K562 (cell line): ENCODE measurements at regions not wholly inside any gene's neighbourhood (a gene's known extent, or its start where the extent isn't known, plus 50 kb on each side); places are given as distances from the start of the nearest gene placed in this dataset.

Source experiments
- ATAC-seq: fragments of 200-7000 bp; cut with Tn5 transposase; 3 replicates; pipeline ENCODE4 v1.9.1; 2020; ENCODE audit warnings: moderate library complexity
- BruUV-seq: library from RNA; stranded (reverse); fragments of 400-500 nt; replicated peaks from 2 replicates; lab custom pipeline; 2021; lab: Mats Ljungman, UMichigan
- CTCF ChIA-PET: fragments of 300-600 bp; formaldehyde crosslinking; extraction: SDS; loops from one replicate; lab custom pipeline; 2021; ENCODE audit warnings: low intra/inter-chr PET ratio; lab: Yijun Ruan, JAX
- POLR2A ChIA-PET: fragments of 300-600, 350-650 bp; sonication (Branson Sonifier 250); formaldehyde crosslinking; extraction: SDS; loops from one replicate; lab custom pipeline; 2021; ENCODE audit warnings: antibody characterized with exemption, inconsistent platforms; lab: Yijun Ruan, JAX
- DNase-seq, 4 experiments: peaks; one replicate each; pipeline versions ENCODE4 v3.0.0 to v3.0.0-alpha.2; 2011 to 2018; ENCODE audit warnings: low spot score in 3 of 4, mixed read lengths in 3 of 4; ENCODE audit errors: extremely low read depth in 1 of 4
- FAIRE-seq: peaks from 2 replicates; lab custom pipeline; 2011; peaks lifted over from hg19 to GRCh38; lab: Jason Lieb, UNC
- H2AFZ ChIP-seq: 2 replicates; pipeline ENCODE4 v1.6.0; 2011; ENCODE audit warnings: low read depth, low read length, control low read depth, inconsistent platforms
- H3K27ac ChIP-seq: fragments of 200-600 bp; 3 replicates; pipeline ENCODE4 v1.8.0; 2011; ENCODE audit warnings: low read depth, mild to moderate bottlenecking, control low read depth, inconsistent platforms, low read length, moderate library complexity, mixed read lengths; ENCODE audit errors: extremely low read depth
- H3K27me3 ChIP-seq, 2 experiments: fragments of 300-600 bp in 1 of 2; 2 replicates in 1 of 2; 3 replicates in 1 of 2; pipeline versions ENCODE4 v1.6.0 to v1.8.0; 2011; ENCODE audit warnings: inconsistent platforms in 2 of 2, low read length in 2 of 2, mild to moderate bottlenecking in 1 of 2, mixed read lengths in 1 of 2, moderate library complexity in 1 of 2; ENCODE audit not compliant: control insufficient read depth in 2 of 2, insufficient read depth in 2 of 2
- H3K36me3 ChIP-seq: fragments of 300-600 bp; 3 replicates; pipeline ENCODE4 v1.8.0; 2011; ENCODE audit warnings: mild to moderate bottlenecking, low read length, inconsistent platforms; ENCODE audit not compliant: control insufficient read depth, insufficient read depth
- H3K4me1 ChIP-seq, 2 experiments: fragments of 200-600 bp in 1 of 2; replicated peaks in 1 of 2; 2 replicates in 1 of 2; 3 replicates in 1 of 2; pipeline versions ENCODE4 v1.5.1 to v1.8.0; 2011; ENCODE audit warnings: inconsistent platforms in 2 of 2, low read length in 2 of 2, mild to moderate bottlenecking in 1 of 2, mixed read lengths in 1 of 2, moderate library complexity in 1 of 2; ENCODE audit not compliant: control insufficient read depth in 2 of 2, insufficient read depth in 2 of 2
- H3K4me2 ChIP-seq: 2 replicates; pipeline ENCODE4 v1.6.1; 2011; ENCODE audit warnings: low read length, control low read depth, inconsistent platforms, mixed read lengths; ENCODE audit not compliant: insufficient read depth
- H3K4me3 ChIP-seq: fragments of 200-600 bp; sonication (generic), shearing (Covaris generic); 2 replicates; pipeline ENCODE4 v1.5.1; 2016; ENCODE audit warnings: control low read depth, inconsistent platforms
- H3K79me2 ChIP-seq: fragments of 200-600 bp; 3 replicates; pipeline ENCODE4 v1.8.0; 2011; ENCODE audit warnings: low read length, inconsistent platforms; ENCODE audit not compliant: control insufficient read depth, insufficient read depth
- H3K9ac ChIP-seq, 2 experiments: 2 replicates each; pipeline versions ENCODE4 v1.6.0 to v1.6.1; 2011; ENCODE audit warnings: low read depth in 2 of 2, low read length in 2 of 2, control low read depth in 1 of 2, inconsistent platforms in 1 of 2, mild to moderate bottlenecking in 1 of 2, mixed read lengths in 1 of 2; ENCODE audit not compliant: insufficient read depth in 1 of 2
- H3K9me1 ChIP-seq: one replicate; pipeline ENCODE4 v1.6.0; 2011; ENCODE audit warnings: inconsistent platforms, mild to moderate bottlenecking, low read length, moderate library complexity; ENCODE audit not compliant: control insufficient read depth, insufficient read depth
- H3K9me3 ChIP-seq: replicated peaks from 2 replicates; pipeline ENCODE4 v1.5.1; 2011; ENCODE audit warnings: low read depth, low read length, inconsistent platforms; ENCODE audit not compliant: control insufficient read depth, insufficient read depth
- H4K20me1 ChIP-seq: replicated peaks from 2 replicates; pipeline ENCODE4 v1.6.1; 2011; ENCODE audit warnings: low read length, inconsistent platforms, mixed read lengths; ENCODE audit not compliant: control insufficient read depth, insufficient read depth
- CBX5 ChIP-seq: IDR thresholded peaks from 2 replicates; pipeline ENCODE4 v1.6.1; 2014; ENCODE audit warnings: low read depth, borderline replicate concordance
- CXXC5 ChIP-seq: fragments of 250-450 bp; sonication (Bioruptor Pico); IDR thresholded peaks from 2 replicates; pipeline ENCODE4 v1.8.0; 2022; ENCODE audit warnings: inconsistent platforms, mild to moderate bottlenecking, moderate library complexity
- DDX20 ChIP-seq: fragments of 450-650 bp; IDR thresholded peaks from 2 replicates; pipeline ENCODE4 v1.6.1; 2016; ENCODE audit warnings: missing genetic modification characterization, low read depth, mild to moderate bottlenecking, missing compliant biosample characterization, moderate library complexity
- HNRNPL ChIP-seq: fragments of 200-400 bp; formaldehyde crosslinking; IDR thresholded peaks from 2 replicates; pipeline ENCODE4 v1.6.1; 2017; ENCODE audit warnings: low read depth, mild to moderate bottlenecking, low read length
- KLF6 ChIP-seq: fragments of 250-450 bp; sonication (Bioruptor Pico); IDR thresholded peaks from 2 replicates; pipeline ENCODE4 v1.4.0; 2020; ENCODE audit warnings: mild to moderate bottlenecking, moderate library complexity, borderline replicate concordance
- RBM25 ChIP-seq: fragments of 200-400 bp; formaldehyde crosslinking; IDR thresholded peaks from 2 replicates; pipeline ENCODE4 v1.6.1; 2018; ENCODE audit warnings: low read length, low read depth, moderate library complexity; ENCODE audit not compliant: severe bottlenecking
- RBM39 ChIP-seq: fragments of 200-400 bp; formaldehyde crosslinking; optimal IDR thresholded peaks from 2 replicates; pipeline ENCODE3; 2018; ENCODE audit warnings: low read depth, low read length
- ZNF12 ChIP-seq: sonication (generic); formaldehyde crosslinking; IDR thresholded peaks from 2 replicates; pipeline ENCODE4 v1.4.0; 2020; ENCODE audit warnings: mild to moderate bottlenecking, missing genetic modification reagents
- ZNF431 ChIP-seq: sonication (generic); formaldehyde crosslinking; IDR thresholded peaks from 2 replicates; pipeline ENCODE4 v1.8.0; 2022; ENCODE audit warnings: mild to moderate bottlenecking, missing genetic modification reagents
- WGBS: fragments of 100-300 bp; shearing (Covaris generic); methylation state at CpG from one replicate; pipeline ENCODE4 v1.1.6; 2016; ENCODE audit warnings: low coverage, mixed read lengths; ENCODE audit not compliant: insufficient coverage; ENCODE audit errors: missing lambda C conversion rate; 5-methylcytosine and 5-hydroxymethylcytosine counted together
- in situ Hi-C: fragments of 300-500 bp; cut with MboI; formaldehyde crosslinking; loops from 4 replicates; pipeline ENCODE4 v1.15.0; 2018; ENCODE audit warnings: inconsistent platforms, mixed read lengths
- intact Hi-C: fragments of 100-400 bp; cut with micrococcal nuclease; formaldehyde crosslinking; loops from 2 replicates; pipeline ENCODE4 v1.14.2; 2022
- TF ChIP-seq, protein P1 (sequence below): fragments of 450-650 bp; formaldehyde crosslinking; IDR thresholded peaks from 2 replicates; pipeline ENCODE4 v1.4.0; 2020; ENCODE audit warnings: mild to moderate bottlenecking, moderate library complexity
- TF ChIP-seq, protein P2 (sequence below): fragments of 450-650 bp; IDR thresholded peaks from 2 replicates; pipeline ENCODE4 v1.6.1; 2017; ENCODE audit warnings: antibody characterized with exemption
- TF ChIP-seq, protein P3 (sequence below), 2 experiments: IDR thresholded peaks in 1 of 2; conservative IDR thresholded peaks in 1 of 2; 2 replicates each; pipeline ENCODE4 v1.6.1; 2016; ENCODE audit warnings: low read depth in 2 of 2, mild to moderate bottlenecking in 1 of 2, missing compliant biosample characterization in 1 of 2, missing genetic modification characterization in 1 of 2, moderate library complexity in 1 of 2
- TF ChIP-seq, protein P4 (sequence below): fragments of 450-650 bp; IDR thresholded peaks from 2 replicates; pipeline ENCODE4 v1.7.1; 2018; ENCODE audit warnings: mild to moderate bottlenecking, low read depth; ENCODE audit not compliant: partially characterized antibody

DNA sequence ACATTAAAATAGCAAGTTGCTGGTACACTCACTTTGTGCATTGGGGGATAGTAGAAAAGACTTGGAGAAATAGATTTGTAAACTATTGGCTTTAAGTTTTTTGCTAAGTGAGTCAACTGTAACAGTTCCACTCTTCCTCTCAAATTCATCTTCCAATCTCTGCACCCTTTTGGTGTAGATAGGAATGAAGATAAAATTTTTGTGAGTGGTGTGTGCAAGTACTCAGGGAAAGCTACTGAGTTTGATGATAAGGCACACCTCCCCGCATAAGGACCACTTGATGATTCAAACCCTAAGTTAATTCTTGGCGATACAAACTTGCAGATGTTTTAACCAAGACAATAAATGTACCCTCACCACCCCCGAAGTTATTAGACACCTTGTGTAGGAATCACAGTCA is 168.3 kb upstream of the SLITRK1 start:
- Histone ChIP-seq H3K9ac (no peak overlapping the region), H3K4me3 (no peak overlapping the region), H3K27ac (no peak overlapping the region), H3K79me2 (no peaks in the 10 kb centered on the region), H3K9me1 (no peaks in the 10 kb centered on the region), H3K4me1 (no peaks in the 10 kb centered on the region), H3K9me3 (no peaks in the 10 kb centered on the region), H3K4me2 (no peak overlapping the region), H2AFZ (no peak overlapping the region), H3K36me3 (no peaks in the 10 kb centered on the region), H4K20me1 (no peaks in the 10 kb centered on the region), H3K27me3 (no peaks in the 10 kb centered on the region)
- ATAC-seq, result no peak
- intact Hi-C loops, result no loop called here
- FAIRE-seq, result no peak
- 0% methylated on average over 3 of the region's 3 CpGs for WGBS
- in situ Hi-C loops, result no loop called here
- TF ChIP-seq CBX5 (no peak), RBM25 (no peak), DDX20 (tag) (no peak), CXXC5 (CRISPR knock-in tag) (no peak), ZNF431 (no peak), ZNF12 (CRISPR knock-in tag) (no peak), KLF6 (CRISPR knock-in tag) (no peak), HNRNPL (no peak), RBM39 (no peak)
- TF ChIP-seq, protein P1, sequence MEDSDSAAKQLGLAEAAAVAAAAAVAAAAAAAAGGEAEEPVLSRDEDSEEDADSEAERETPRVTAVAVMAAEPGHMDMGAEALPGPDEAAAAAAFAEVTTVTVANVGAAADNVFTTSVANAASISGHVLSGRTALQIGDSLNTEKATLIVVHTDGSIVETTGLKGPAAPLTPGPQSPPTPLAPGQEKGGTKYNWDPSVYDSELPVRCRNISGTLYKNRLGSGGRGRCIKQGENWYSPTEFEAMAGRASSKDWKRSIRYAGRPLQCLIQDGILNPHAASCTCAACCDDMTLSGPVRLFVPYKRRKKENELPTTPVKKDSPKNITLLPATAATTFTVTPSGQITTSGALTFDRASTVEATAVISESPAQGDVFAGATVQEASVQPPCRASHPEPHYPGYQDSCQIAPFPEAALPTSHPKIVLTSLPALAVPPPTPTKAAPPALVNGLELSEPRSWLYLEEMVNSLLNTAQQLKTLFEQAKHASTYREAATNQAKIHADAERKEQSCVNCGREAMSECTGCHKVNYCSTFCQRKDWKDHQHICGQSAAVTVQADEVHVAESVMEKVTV (CRISPR knock-in tag), result no peak
- TF ChIP-seq, protein P2, sequence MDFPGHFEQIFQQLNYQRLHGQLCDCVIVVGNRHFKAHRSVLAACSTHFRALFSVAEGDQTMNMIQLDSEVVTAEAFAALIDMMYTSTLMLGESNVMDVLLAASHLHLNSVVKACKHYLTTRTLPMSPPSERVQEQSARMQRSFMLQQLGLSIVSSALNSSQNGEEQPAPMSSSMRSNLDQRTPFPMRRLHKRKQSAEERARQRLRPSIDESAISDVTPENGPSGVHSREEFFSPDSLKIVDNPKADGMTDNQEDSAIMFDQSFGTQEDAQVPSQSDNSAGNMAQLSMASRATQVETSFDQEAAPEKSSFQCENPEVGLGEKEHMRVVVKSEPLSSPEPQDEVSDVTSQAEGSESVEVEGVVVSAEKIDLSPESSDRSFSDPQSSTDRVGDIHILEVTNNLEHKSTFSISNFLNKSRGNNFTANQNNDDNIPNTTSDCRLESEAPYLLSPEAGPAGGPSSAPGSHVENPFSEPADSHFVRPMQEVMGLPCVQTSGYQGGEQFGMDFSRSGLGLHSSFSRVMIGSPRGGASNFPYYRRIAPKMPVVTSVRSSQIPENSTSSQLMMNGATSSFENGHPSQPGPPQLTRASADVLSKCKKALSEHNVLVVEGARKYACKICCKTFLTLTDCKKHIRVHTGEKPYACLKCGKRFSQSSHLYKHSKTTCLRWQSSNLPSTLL, result no peak
- TF ChIP-seq, protein P3, sequence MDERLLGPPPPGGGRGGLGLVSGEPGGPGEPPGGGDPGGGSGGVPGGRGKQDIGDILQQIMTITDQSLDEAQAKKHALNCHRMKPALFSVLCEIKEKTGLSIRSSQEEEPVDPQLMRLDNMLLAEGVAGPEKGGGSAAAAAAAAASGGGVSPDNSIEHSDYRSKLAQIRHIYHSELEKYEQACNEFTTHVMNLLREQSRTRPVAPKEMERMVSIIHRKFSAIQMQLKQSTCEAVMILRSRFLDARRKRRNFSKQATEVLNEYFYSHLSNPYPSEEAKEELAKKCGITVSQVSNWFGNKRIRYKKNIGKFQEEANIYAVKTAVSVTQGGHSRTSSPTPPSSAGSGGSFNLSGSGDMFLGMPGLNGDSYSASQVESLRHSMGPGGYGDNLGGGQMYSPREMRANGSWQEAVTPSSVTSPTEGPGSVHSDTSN (CRISPR knock-in tag; IDR thresholded peaks at IDR 0.05; ENCODE audit: low read depth), result no peak
- TF ChIP-seq, protein P3 (tag; conservative IDR thresholded peaks at IDR 0.05; ENCODE audit: low read depth), result no peak
- TF ChIP-seq, protein P4, sequence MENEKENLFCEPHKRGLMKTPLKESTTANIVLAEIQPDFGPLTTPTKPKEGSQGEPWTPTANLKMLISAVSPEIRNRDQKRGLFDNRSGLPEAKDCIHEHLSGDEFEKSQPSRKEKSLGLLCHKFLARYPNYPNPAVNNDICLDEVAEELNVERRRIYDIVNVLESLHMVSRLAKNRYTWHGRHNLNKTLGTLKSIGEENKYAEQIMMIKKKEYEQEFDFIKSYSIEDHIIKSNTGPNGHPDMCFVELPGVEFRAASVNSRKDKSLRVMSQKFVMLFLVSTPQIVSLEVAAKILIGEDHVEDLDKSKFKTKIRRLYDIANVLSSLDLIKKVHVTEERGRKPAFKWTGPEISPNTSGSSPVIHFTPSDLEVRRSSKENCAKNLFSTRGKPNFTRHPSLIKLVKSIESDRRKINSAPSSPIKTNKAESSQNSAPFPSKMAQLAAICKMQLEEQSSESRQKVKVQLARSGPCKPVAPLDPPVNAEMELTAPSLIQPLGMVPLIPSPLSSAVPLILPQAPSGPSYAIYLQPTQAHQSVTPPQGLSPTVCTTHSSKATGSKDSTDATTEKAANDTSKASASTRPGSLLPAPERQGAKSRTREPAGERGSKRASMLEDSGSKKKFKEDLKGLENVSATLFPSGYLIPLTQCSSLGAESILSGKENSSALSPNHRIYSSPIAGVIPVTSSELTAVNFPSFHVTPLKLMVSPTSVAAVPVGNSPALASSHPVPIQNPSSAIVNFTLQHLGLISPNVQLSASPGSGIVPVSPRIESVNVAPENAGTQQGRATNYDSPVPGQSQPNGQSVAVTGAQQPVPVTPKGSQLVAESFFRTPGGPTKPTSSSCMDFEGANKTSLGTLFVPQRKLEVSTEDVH, result no peak
- DNase-seq, result no peak
- POLR2A ChIA-PET, result no interaction called here
- no TSS peak for BruUV-seq
- CTCF ChIA-PET, result no interaction called here
